Keratinocyte (primary cell): ENCODE measurements at regions not wholly inside any gene's neighbourhood (a gene's known extent, or its start where the extent isn't known, plus 50 kb on each side); places are given as distances from the start of the nearest gene placed in this dataset.

Experiments
- DNase-seq: peaks from one replicate; pipeline ENCODE4 v3.0.0-alpha.2; 2011; ENCODE audit warnings: low read depth, missing footprints, low spot score
- FAIRE-seq: peaks from 2 replicates; lab custom pipeline; 2011; peaks lifted over from hg19 to GRCh38; lab: Jason Lieb, UNC
- H2AFZ ChIP-seq: 2 replicates; pipeline ENCODE4 v1.6.0; 2012; ENCODE audit warnings: low read length, control low read depth, inconsistent platforms; ENCODE audit not compliant: control insufficient read depth
- H3K27ac ChIP-seq: 2 replicates; pipeline ENCODE4 v1.5.1; 2011; ENCODE audit warnings: low read length; ENCODE audit not compliant: control insufficient read depth, insufficient read depth
- H3K27me3 ChIP-seq: 3 replicates; pipeline ENCODE4 v1.6.0; 2011; ENCODE audit warnings: low read length; ENCODE audit not compliant: control insufficient read depth, insufficient read depth; ENCODE audit errors: extremely low read depth
- H3K36me3 ChIP-seq, 2 experiments: 2 replicates in 1 of 2; 3 replicates in 1 of 2; pipeline ENCODE4 v1.5.1; 2011; ENCODE audit warnings: low read length in 2 of 2, mild to moderate bottlenecking in 1 of 2; ENCODE audit not compliant: control insufficient read depth in 2 of 2, insufficient read depth in 2 of 2; ENCODE audit errors: extremely low read depth in 1 of 2
- H3K4me1 ChIP-seq: 3 replicates; pipeline ENCODE4 v1.5.1; 2011; ENCODE audit warnings: low read length; ENCODE audit not compliant: control insufficient read depth, insufficient read depth; ENCODE audit errors: extremely low read depth
- H3K4me2 ChIP-seq: 3 replicates; pipeline ENCODE4 v1.6.0; 2011; ENCODE audit warnings: low read depth, low read length; ENCODE audit not compliant: control insufficient read depth, insufficient read depth; ENCODE audit errors: extremely low read depth
- H3K4me3 ChIP-seq, 3 experiments: fragments of 200-600 bp in 1 of 3; sonication (generic) in 1 of 3; 2 replicates in 2 of 3; 3 replicates in 1 of 3; pipeline ENCODE4 v1.5.1; 2011 to 2016; ENCODE audit warnings: low read length in 3 of 3, mild to moderate bottlenecking in 3 of 3, control low read depth in 2 of 3, inconsistent platforms in 1 of 3, low read depth in 1 of 3, mixed read lengths in 1 of 3, mixed run types in 1 of 3, moderate library complexity in 1 of 3; ENCODE audit not compliant: control insufficient read depth in 2 of 3, insufficient read depth in 2 of 3; ENCODE audit errors: extremely low read depth in 1 of 3
- H3K79me2 ChIP-seq: 2 replicates; pipeline ENCODE4 v1.6.0; 2012; ENCODE audit warnings: low read length; ENCODE audit not compliant: control insufficient read depth, insufficient read depth
- H3K9ac ChIP-seq: 3 replicates; pipeline ENCODE4 v1.6.0; 2011; ENCODE audit warnings: low read length; ENCODE audit not compliant: control insufficient read depth, insufficient read depth; ENCODE audit errors: extremely low read depth
- H3K9me1 ChIP-seq: 3 replicates; pipeline ENCODE4 v1.6.0; 2011; ENCODE audit warnings: low read length; ENCODE audit not compliant: control insufficient read depth, insufficient read depth; ENCODE audit errors: extremely low read depth
- H3K9me3 ChIP-seq: 2 replicates; pipeline ENCODE4 v1.5.1; 2012; ENCODE audit warnings: low read depth, low read length; ENCODE audit not compliant: control insufficient read depth
- H4K20me1 ChIP-seq: 3 replicates; pipeline ENCODE4 v1.6.0; 2011; ENCODE audit warnings: low read length; ENCODE audit not compliant: control insufficient read depth, insufficient read depth; ENCODE audit errors: extremely low read depth
- EZH2 ChIP-seq: IDR thresholded peaks from one replicate; pipeline ENCODE4 v1.6.1; 2012; ENCODE audit warnings: inconsistent platforms, mild to moderate bottlenecking, low read length, moderate library complexity
- dilution Hi-C: fragments of 300-500 bp; cut with MboI; formaldehyde crosslinking; loops from one replicate; pipeline ENCODE4 v1.7.0; 2020; ENCODE audit warnings: low sequenced_read_pairs; ENCODE audit not compliant: extremely low pct_ligation_motif_present
- TF ChIP-seq, protein P1 (sequence below), 3 experiments: IDR thresholded peaks in 1 of 3; conservative IDR thresholded peaks in 1 of 3; optimal IDR thresholded peaks in 1 of 3; 2 replicates in 2 of 3; 3 replicates in 1 of 3; pipeline versions ENCODE3 to v1.5.1; 2011; ENCODE audit warnings: low read length in 3 of 3, mild to moderate bottlenecking in 3 of 3, moderate library complexity in 2 of 3, control low read depth in 1 of 3, inconsistent platforms in 1 of 3; ENCODE audit not compliant: insufficient read depth in 2 of 3; ENCODE audit errors: extremely low read depth in 1 of 3

DNA sequence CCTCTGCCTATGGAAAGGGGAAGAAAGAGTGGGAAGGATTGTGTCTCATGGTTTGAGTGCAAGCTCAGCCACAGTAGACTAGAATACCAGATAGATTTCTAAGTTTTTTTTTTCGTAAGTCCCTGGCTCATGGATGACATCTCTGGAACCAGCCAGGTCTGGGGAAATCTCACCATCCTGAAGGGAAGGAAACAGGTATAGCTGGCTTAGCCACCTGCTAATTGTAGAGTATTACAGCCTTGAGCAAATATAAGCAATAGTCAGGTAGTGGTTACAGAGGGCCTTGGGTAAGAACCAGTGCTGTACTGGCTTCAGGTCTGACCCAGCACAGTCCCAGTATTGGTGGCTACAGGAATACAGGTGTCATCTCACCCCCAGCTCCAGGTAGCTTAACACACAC is 500.9 kb upstream of the PRMT6 start:
- Histone ChIP-seq H4K20me1 (no peaks in the 10 kb centered on the region), H3K9ac (no peak overlapping the region), H3K4me3 (no peak overlapping the region), H3K9me1 (no peaks in the 10 kb centered on the region), H3K4me1 (no peaks in the 10 kb centered on the region), H3K4me2 (no peak overlapping the region), H3K79me2 (no peaks in the 10 kb centered on the region), H2AFZ (no peak overlapping the region), H3K9me3 (no peaks in the 10 kb centered on the region), H3K27ac (no peak overlapping the region), H3K36me3 (no peaks in the 10 kb centered on the region), H3K27me3 (no peaks in the 10 kb centered on the region)
- TF ChIP-seq, protein P1, sequence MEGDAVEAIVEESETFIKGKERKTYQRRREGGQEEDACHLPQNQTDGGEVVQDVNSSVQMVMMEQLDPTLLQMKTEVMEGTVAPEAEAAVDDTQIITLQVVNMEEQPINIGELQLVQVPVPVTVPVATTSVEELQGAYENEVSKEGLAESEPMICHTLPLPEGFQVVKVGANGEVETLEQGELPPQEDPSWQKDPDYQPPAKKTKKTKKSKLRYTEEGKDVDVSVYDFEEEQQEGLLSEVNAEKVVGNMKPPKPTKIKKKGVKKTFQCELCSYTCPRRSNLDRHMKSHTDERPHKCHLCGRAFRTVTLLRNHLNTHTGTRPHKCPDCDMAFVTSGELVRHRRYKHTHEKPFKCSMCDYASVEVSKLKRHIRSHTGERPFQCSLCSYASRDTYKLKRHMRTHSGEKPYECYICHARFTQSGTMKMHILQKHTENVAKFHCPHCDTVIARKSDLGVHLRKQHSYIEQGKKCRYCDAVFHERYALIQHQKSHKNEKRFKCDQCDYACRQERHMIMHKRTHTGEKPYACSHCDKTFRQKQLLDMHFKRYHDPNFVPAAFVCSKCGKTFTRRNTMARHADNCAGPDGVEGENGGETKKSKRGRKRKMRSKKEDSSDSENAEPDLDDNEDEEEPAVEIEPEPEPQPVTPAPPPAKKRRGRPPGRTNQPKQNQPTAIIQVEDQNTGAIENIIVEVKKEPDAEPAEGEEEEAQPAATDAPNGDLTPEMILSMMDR (optimal IDR thresholded peaks at IDR 0.05 in 1 of 3, IDR thresholded peaks at IDR 0.05 in 1 of 3, conservative IDR thresholded peaks at IDR 0.05 in 1 of 3; ENCODE audit: extremely low read depth in 1 of 3, insufficient read depth in 2 of 3, low read length in 3 of 3) = no peak
- TF ChIP-seq EZH2 = no peak
- dilution Hi-C loops = no loop called here
- FAIRE-seq = no peak
- no peak for DNase-seq

DNA sequence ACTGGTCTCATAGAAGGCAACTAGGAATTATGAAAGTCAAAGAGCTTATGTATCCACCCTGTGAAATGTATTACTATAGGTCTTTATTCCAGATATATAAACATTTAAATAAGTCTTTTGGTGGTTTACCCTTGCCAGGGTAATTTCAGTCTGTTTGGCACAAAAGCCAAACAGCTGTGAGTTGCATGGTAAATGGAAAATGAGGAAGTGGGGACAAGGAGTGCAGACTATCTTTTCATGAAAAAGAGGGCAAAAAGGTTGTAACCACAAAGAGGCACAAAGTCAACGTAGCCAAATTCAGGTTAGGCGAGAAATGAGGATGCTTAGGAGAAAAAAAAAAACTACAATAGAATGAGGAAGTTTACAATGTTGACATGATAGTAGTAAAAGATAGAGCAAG is 492.3 kb upstream of the PRMT6 start:
- H3K36me3 ChIP-seq = no peaks in the 10 kb centered on the region
- DNase-seq = no peak
- H3K4me1 ChIP-seq = no peaks in the 10 kb centered on the region
- no peaks in the 10 kb centered on the region for H3K27me3 ChIP-seq
- TF ChIP-seq, protein P1 (optimal IDR thresholded peaks at IDR 0.05 in 1 of 3, IDR thresholded peaks at IDR 0.05 in 1 of 3, conservative IDR thresholded peaks at IDR 0.05 in 1 of 3; ENCODE audit: extremely low read depth in 1 of 3, insufficient read depth in 2 of 3, low read length in 3 of 3) = no peak
- TF ChIP-seq EZH2 = no peak
- no peaks in the 10 kb centered on the region for H4K20me1 ChIP-seq
- H3K9ac ChIP-seq = no peak overlapping the region
- H3K4me3 ChIP-seq = no peak overlapping the region
- FAIRE-seq = no peak
- dilution Hi-C loops = no loop called here
- no peaks in the 10 kb centered on the region for H3K9me3 ChIP-seq
- H2AFZ ChIP-seq = no peak overlapping the region
- H3K9me1 ChIP-seq = no peaks in the 10 kb centered on the region
- no peak overlapping the region for H3K27ac ChIP-seq
- no peak overlapping the region for H3K4me2 ChIP-seq
- no peaks in the 10 kb centered on the region for H3K79me2 ChIP-seq
